Heart left ventricle (tissue), 16 donors: ENCODE measurements at regions not wholly inside any gene's neighbourhood (a gene's known extent, or its start where the extent isn't known, plus 50 kb on each side); places are given as distances from the start of the nearest gene placed in this dataset.
A peak's percentile ranks its signal among the peaks of the same experiment; 100 is the strongest.

Source experiments
- ATAC-seq, 4 donors: fragments of 200-7000 bp; cut with Tn5 transposase; one replicate each; pipeline ENCODE4 v1.9.1; 2020 to 2022; ENCODE audit warnings: moderate library complexity in 4 of 4, mild to moderate bottlenecking in 3 of 4, moderate number of reproducible peaks in 1 of 4
- DNase-seq, 5 donors: peaks; one replicate each; pipeline ENCODE4 v3.0.0-alpha.2; 2020
- H3K27ac ChIP-seq, 12 donors: fragments of 200-600 bp; sonication (generic) in 4 of 12; one replicate each; pipeline versions ENCODE4 v1.5.0 to v1.8.0; 2016 to 2022; ENCODE audit warnings: mild to moderate bottlenecking in 2 of 12
- H3K27me3 ChIP-seq, 9 donors: fragments of 200-600 bp; sonication (generic) in 2 of 9; one replicate each; pipeline versions ENCODE4 v1.5.1 to v1.8.0; 2016 to 2022; ENCODE audit warnings: mild to moderate bottlenecking in 3 of 9
- H3K36me3 ChIP-seq, 9 donors: fragments of 200-600 bp; sonication (generic) in 2 of 9; one replicate each; pipeline versions ENCODE4 v1.5.0 to v1.8.0; 2018 to 2022; ENCODE audit warnings: mild to moderate bottlenecking in 2 of 9
- H3K4me1 ChIP-seq, 12 donors: fragments of 200-600 bp; sonication (generic) in 4 of 12; one replicate each; pipeline versions ENCODE4 v1.5.0 to v1.8.0; 2016 to 2022; ENCODE audit warnings: mild to moderate bottlenecking in 3 of 12
- H3K4me3 ChIP-seq, 12 donors: fragments of 200-600 bp; sonication (generic) in 4 of 12; one replicate each; pipeline versions ENCODE4 v1.5.0 to v1.8.0; 2017 to 2022; ENCODE audit warnings: mild to moderate bottlenecking in 9 of 12, moderate library complexity in 4 of 12
- H3K9me3 ChIP-seq, 12 donors: fragments of 200-600 bp; sonication (generic) in 4 of 12; one replicate each; pipeline versions ENCODE4 v1.5.0 to v1.8.0; 2016 to 2022; ENCODE audit warnings: mild to moderate bottlenecking in 1 of 12
- CTCF ChIP-seq, 12 donors: fragments of 200-600 bp; sonication (generic) in 4 of 12; IDR thresholded peaks; one replicate each; pipeline versions ENCODE4 v1.5.0 to v1.8.0; 2018 to 2022; ENCODE audit warnings: antibody characterized with exemption in 12 of 12, mild to moderate bottlenecking in 5 of 12
- POLR2A ChIP-seq, 2 donors: fragments of 450-650 bp; IDR thresholded peaks; one replicate each; pipeline ENCODE4 v1.6.1; 2017; ENCODE audit warnings: antibody characterized with exemption in 2 of 2, mild to moderate bottlenecking in 2 of 2, moderate library complexity in 2 of 2
- WGBS, 4 donors: extraction: QIAGEN DNeasy Blood & Tissue Kit in 2 of 4; methylation state at CpG; one replicate each; pipeline versions ENCODE4 v1.1.5 to v1.1.7; 2013 to 2018; 5-methylcytosine and 5-hydroxymethylcytosine counted together
- intact Hi-C, 10 donors: fragments of 100-400 bp; cut with DNase I; formaldehyde crosslinking; loops; one replicate each; pipeline versions ENCODE4 v1.11.1 to v1.14.2; 2022
- donor health status: ischemic (EF 13 %, LVEDD 7.1; RV severe dilation, severe dysfunction).
- donor health status: healthy with polysubstance abuse.
- donor health status: DM: no; HTN: yes; CAD: no.
- donor health status: DM: no; HTN: no; CAD: no.
- donor health status: ischemic (EF 25% LVEDD 6.9; RV normal size, moderate dysfunction).
- donor health status: ischemic (EF 25% LVEDD 5.7; RV mildly dilated, moderate dysfunction).
- donor health status: healthy.
- donor health status: DM: yes; HTN: yes; CAD: no.
- donor health status: ischemic (EF 35%, LVEDD 5.7; RV mildly dilated, moderate dysfunction).
- donor health status: nonischemic (EF 11% LVEDD 7.7; RV severe dilation, severe dysfunction).
- donor health status: DM: yes; HTN: yes; CAD: no.
- donor health status: PGD.
- donor health status: ischemic (EF 29% LVEDD 5.4; RV normal size, mild dysfunction).
- donor health status: nonischemic (EF 23%, LVEDD 6.1; RV moderate dilation, normal function).

GRCh38 chr4:44845309-44845708 lies 119.0 kb upstream of the GNPDA2 start:
- H3K9me3 ChIP-seq: no peaks in the 10 kb centered on the region
- H3K4me1 ChIP-seq: peaks cover 0 to 6% (median 0%) of the 10 kb centered on the region in 12 donors
- ATAC-seq: peak; percentile 95 to 97 (median 96)
- H3K4me3 ChIP-seq: no peak overlapping the region
- H3K27ac ChIP-seq: peak overlapping the region; percentile 13 to 73 (median 60)
- TF ChIP-seq CTCF (IDR thresholded peaks at IDR 0.05): no peak
- TF ChIP-seq POLR2A (IDR thresholded peaks at IDR 0.05): no peak
- intact Hi-C loops: no loop called here
- WGBS, 4 donors: 10 to 30% (median 25%) methylated on average over 1 of the region's 1 CpG
- peak in 1 of 5 donors; percentile 27 for DNase-seq
- no peaks in the 10 kb centered on the region for H3K36me3 ChIP-seq
- no peaks in the 10 kb centered on the region for H3K27me3 ChIP-seq

- Histone ChIP-seq H3K4me1 (peaks cover 0 to 6% (median 0%) of the 10 kb centered on the region in 12 donors), H3K4me3 (no peak overlapping the region), H3K9me3 (no peaks in the 10 kb centered on the region), H3K36me3 (no peaks in the 10 kb centered on the region), H3K27ac (no peak overlapping the region), H3K27me3 (no peaks in the 10 kb centered on the region)
- ATAC-seq: no peak
- TF ChIP-seq POLR2A (IDR thresholded peaks at IDR 0.05) (no peak), CTCF (IDR thresholded peaks at IDR 0.05) (no peak)
- DNase-seq: no peak
- intact Hi-C loops: no loop called here
- WGBS, 4 donors: 59 to 67% (median 62%) methylated on average over 4 of the region's 4 CpGs
These were observed 116.2 kb upstream of the GNPDA2 start for GRCh38 chr4:44842531-44842930.

GRCh38 chr4:44817930-44818329 lies 91.6 kb upstream of the GNPDA2 start:
- intact Hi-C loops: loop anchor here in 2 of 10 donors (2.0 to 5.0 kb wide), 2 partner anchors 56 to 57 kb away; no protein-coding TSS in a partner anchor
- Histone ChIP-seq H3K36me3 (no peaks in the 10 kb centered on the region), H3K4me3 (no peak overlapping the region), H3K9me3 (peaks cover 0 to 15% (median 2%) of the 10 kb centered on the region in 12 donors), H3K27ac (peak overlapping the region; percentile 56 to 94 (median 78)), H3K27me3 (no peaks in the 10 kb centered on the region), H3K4me1 (peaks cover 0 to 15% (median 0%) of the 10 kb centered on the region in 12 donors)
- TF ChIP-seq CTCF (IDR thresholded peaks at IDR 0.05) (no peak), POLR2A (IDR thresholded peaks at IDR 0.05) (no peak)
- WGBS, 4 donors: 20 to 29% (median 23%) methylated on average over 2 of the region's 2 CpGs
- ATAC-seq: peak; percentile 91 to 96 (median 94)
- DNase-seq: no peak

GRCh38 chr4:44806071-44806470 lies 79.7 kb upstream of the GNPDA2 start:
- Histone ChIP-seq H3K36me3 (no peaks in the 10 kb centered on the region), H3K4me1 (peaks cover 0 to 5% (median 0%) of the 10 kb centered on the region in 12 donors), H3K27me3 (no peaks in the 10 kb centered on the region), H3K9me3 (peaks cover 0 to 12% (median 0%) of the 10 kb centered on the region in 12 donors), H3K4me3 (no peak overlapping the region), H3K27ac (no peak overlapping the region)
- WGBS, 4 donors: 52 to 71% (median 60%) methylated on average over 2 of the region's 2 CpGs
- ATAC-seq (no peak), DNase-seq (no peak)
- no peak for TF ChIP-seq POLR2A (IDR thresholded peaks at IDR 0.05)
- no peak for TF ChIP-seq CTCF (IDR thresholded peaks at IDR 0.05)
- intact Hi-C loops: no loop called here
